ENCODE measurements at regions not wholly inside any gene's neighbourhood (a gene's known extent, or its start where the extent isn't known, plus 50 kb on each side); places are given as distances from the start of the nearest gene placed in this dataset.

- Mint-ChIP-seq H3K4me3 (no peak overlapping the region), H3K4me1 (no peaks in the 10 kb centered on the region)
- DNase-seq, result no peak
These were observed 208.0 kb upstream of the PPP2R2D start for GRCh38 chr10:131692686-131693334.

DNA sequence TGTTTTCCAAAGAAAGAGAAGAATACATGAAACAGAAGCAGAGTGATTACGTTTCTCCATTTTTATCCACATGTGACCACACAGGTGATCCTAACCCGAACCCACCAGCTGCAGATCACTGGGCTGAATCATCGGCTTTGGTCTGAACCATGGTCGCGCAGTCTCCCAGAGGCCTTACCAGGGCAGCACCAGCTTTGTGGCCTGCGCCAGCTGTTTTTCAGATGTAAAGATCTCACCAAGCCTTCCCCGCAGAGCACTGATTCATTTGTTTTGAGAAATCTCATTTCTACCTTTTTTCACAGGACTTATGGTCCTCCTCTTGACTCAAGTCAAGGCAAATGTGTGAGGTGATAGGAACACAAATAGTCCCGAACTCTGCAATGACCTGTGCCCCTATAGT, 207.0 kb upstream of the PPP2R2D start:
- ATAC-seq (no peak), DNase-seq (no peak)
- no peak overlapping the region for H3K27ac Mint-ChIP-seq
- H3K4me3 Mint-ChIP-seq, result no peak overlapping the region
- peaks cover 0 to 7% of the 10 kb centered on the region in 2 donors for H3K9me3 Mint-ChIP-seq
- no peaks in the 10 kb centered on the region for H3K4me1 Mint-ChIP-seq
- peaks cover 15% of the 10 kb centered on the region for H3K27me3 Mint-ChIP-seq

More at GRCh38 chr10:131692686-131693334, 208.0 kb upstream of the PPP2R2D start:
- no peak overlapping the region for H3K27ac Mint-ChIP-seq
- no peak for ATAC-seq
- H3K27me3 Mint-ChIP-seq, result peaks cover 10% of the 10 kb centered on the region
- peaks cover 0 to 7% of the 10 kb centered on the region in 2 donors for H3K9me3 Mint-ChIP-seq

DNA sequence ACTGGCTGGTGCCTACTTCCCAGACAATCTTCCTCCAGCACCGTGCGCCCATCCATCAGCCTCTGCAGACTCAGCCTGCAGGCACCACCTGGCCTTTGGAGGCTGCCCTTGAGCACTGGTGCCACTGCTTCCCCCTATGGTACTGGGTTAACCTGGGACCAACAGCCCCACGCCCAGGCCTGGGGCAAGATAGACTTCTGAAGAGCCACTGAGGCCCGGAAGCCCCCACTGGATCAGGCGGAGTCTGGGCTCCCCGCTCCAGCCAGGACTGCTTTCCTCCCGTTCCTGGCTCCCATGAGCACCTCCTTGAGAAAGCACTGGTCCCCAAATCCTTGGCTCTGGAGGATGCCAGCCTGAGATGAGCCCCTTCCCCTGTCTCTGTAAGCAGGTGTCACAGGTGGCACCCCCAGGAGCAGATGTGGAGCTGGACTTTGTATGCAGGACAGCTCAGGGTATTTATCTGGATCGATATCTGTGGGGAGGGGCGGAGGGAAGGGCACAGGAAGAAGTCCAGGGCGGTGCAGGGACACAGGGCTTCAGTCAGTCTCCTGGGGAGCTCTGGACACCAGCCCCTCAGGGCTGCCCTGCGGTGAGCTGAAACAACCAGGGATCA, 206.5 kb upstream of the PPP2R2D start:
- H3K4me1 Mint-ChIP-seq, result no peaks in the 10 kb centered on the region
- peaks cover 15% of the 10 kb centered on the region for H3K27me3 Mint-ChIP-seq
- no peak overlapping the region for H3K27ac Mint-ChIP-seq
- ATAC-seq, result no peak
- no peak overlapping the region for H3K4me3 Mint-ChIP-seq
- H3K9me3 Mint-ChIP-seq, result peaks cover 0 to 7% of the 10 kb centered on the region in 2 donors
- DNase-seq, result no peak

DNA sequence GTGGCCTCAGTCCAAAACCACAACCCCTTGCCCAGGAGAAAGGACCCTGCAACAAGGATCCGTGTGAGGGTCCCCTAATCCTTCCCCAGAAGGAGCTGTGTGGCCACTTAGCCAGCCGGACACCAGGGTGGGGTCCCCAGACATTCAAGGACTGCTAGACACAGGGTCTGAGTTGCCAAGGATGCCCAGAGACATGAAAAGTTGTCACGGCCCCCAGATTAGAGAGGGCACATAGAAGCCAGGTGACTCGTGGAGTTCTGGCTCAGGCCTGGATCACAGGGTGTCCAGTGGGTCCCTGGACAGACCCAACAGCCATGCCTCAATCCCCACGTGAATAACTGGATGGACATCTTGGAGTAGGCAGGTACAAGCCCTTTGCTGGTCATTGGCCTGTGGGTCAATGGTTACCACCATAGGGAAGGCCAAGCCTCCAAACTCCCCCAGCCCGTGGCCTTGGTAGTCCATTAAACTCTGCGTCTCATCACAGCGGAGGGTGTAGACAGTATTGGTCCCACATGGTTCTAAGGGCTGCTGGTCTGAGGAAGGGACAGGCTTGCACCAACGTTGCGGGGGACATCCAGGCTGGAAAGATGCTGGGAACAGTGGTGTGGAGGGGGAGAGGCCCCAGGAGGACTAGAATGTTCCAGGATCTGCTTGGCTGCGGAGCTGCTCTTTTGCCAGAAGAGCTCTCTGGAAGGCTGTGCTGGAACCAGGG, 205.9 kb upstream of the PPP2R2D start:
- peaks cover 0 to 7% of the 10 kb centered on the region in 2 donors for H3K9me3 Mint-ChIP-seq
- H3K27me3 Mint-ChIP-seq, result peaks cover 20% of the 10 kb centered on the region
- no peak overlapping the region for H3K4me3 Mint-ChIP-seq
- no peak overlapping the region for H3K27ac Mint-ChIP-seq
- H3K4me1 Mint-ChIP-seq, result no peaks in the 10 kb centered on the region
- no peak for DNase-seq
- ATAC-seq, result no peak

- no peak for ATAC-seq
- no peak for DNase-seq
- Mint-ChIP-seq H3K4me1 (no peaks in the 10 kb centered on the region), H3K4me3 (no peak overlapping the region), H3K27ac (no peak overlapping the region), H3K9me3 (peaks cover 0 to 7% of the 10 kb centered on the region in 2 donors), H3K27me3 (peaks cover 27% of the 10 kb centered on the region)
These were observed 205.2 kb upstream of the PPP2R2D start for GRCh38 chr10:131695496-131696165.

GRCh38 chr10:131697476-131698128, 203.2 kb upstream of the PPP2R2D start:
- Mint-ChIP-seq H3K9me3 (peaks cover 0 to 7% of the 10 kb centered on the region in 2 donors), H3K4me1 (no peaks in the 10 kb centered on the region), H3K27me3 (peaks cover 25% of the 10 kb centered on the region), H3K4me3 (no peak overlapping the region), H3K27ac (no peak overlapping the region)
- no peak for ATAC-seq
- no peak for DNase-seq

DNA sequence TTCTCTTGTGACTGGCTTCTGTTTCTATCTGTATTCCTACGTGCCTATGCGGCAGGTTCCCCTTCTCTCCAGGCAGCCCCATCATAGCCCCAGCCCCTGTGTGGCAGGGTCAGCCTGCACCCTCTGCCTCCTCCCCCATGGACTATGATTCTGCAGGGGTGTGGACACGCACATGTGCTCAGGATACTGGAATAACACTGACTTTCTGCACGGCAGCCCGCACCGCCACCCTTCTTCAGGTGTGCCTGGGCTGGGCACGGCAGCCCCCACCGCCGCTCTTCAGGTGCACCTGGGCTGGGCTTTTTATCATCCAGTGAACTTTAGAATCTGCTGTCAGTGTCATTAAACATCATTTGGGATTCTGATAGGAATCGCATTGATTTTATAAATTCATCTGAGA, 202.6 kb upstream of the PPP2R2D start:
- Mint-ChIP-seq H3K27me3 (peaks cover 25% of the 10 kb centered on the region), H3K4me1 (no peaks in the 10 kb centered on the region), H3K4me3 (no peak overlapping the region), H3K27ac (no peak overlapping the region), H3K9me3 (peaks cover 0 to 7% of the 10 kb centered on the region in 2 donors)
- ATAC-seq, result no peak
- no peak for DNase-seq

GRCh38 chr10:131698986-131699385, 201.8 kb upstream of the PPP2R2D start:
- DNase-seq, result no peak
- no peak for ATAC-seq
- H3K4me3 Mint-ChIP-seq, result no peak overlapping the region
- no peak overlapping the region for H3K27ac Mint-ChIP-seq
- peaks cover 0 to 7% of the 10 kb centered on the region in 2 donors for H3K9me3 Mint-ChIP-seq
- H3K4me1 Mint-ChIP-seq, result no peaks in the 10 kb centered on the region
- peaks cover 25% of the 10 kb centered on the region for H3K27me3 Mint-ChIP-seq

DNA sequence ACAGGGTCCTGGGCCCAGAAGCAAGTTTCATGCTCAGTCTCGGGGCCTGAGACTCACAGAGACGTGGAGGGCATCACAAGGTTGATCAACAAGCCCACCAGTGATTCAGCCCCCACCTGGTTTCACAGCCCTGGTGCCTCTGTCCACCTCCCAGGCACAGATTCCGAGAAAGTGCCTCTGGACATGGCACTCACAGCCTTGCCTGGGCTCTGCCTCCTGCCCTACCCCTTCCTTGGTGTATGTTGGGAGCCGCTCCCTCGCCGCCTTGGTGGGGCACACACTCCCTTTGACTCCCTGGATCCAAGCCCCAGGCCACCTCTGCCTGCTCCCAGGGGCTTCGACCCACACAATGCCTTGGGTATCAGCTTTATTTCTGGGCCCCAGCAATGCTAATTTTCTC, 200.8 kb upstream of the PPP2R2D start:
- no peak overlapping the region for H3K4me3 Mint-ChIP-seq
- DNase-seq, result no peak
- H3K27ac Mint-ChIP-seq, result no peak overlapping the region
- peaks cover 25% of the 10 kb centered on the region for H3K27me3 Mint-ChIP-seq
- H3K9me3 Mint-ChIP-seq, result peaks cover 0 to 7% of the 10 kb centered on the region in 2 donors
- no peak for ATAC-seq
- no peaks in the 10 kb centered on the region for H3K4me1 Mint-ChIP-seq

GRCh38 chr10:131700506-131700905, 200.3 kb upstream of the PPP2R2D start:
- ATAC-seq (no peak), DNase-seq (no peak)
- Mint-ChIP-seq H3K9me3 (peaks cover 0 to 7% of the 10 kb centered on the region in 2 donors), H3K4me3 (no peak overlapping the region), H3K27me3 (peaks cover 25% of the 10 kb centered on the region), H3K4me1 (no peaks in the 10 kb centered on the region), H3K27ac (no peak overlapping the region)

GRCh38 chr10:131701131-131701947, 199.5 kb upstream of the PPP2R2D start:
- Mint-ChIP-seq H3K4me3 (no peak overlapping the region), H3K4me1 (no peaks in the 10 kb centered on the region), H3K27ac (peak overlapping the region; percentile 19 to 82), H3K27me3 (peaks cover 25% of the 10 kb centered on the region), H3K9me3 (peaks cover under 1 to 3% of the 10 kb centered on the region in 2 donors)
- DNase-seq (no peak), ATAC-seq (no peak)

- peaks cover 11 to 15% of the 10 kb centered on the region in 2 donors for H3K9me3 Mint-ChIP-seq
- DNase-seq (no peak), ATAC-seq (no peak)
- no peak overlapping the region for H3K4me3 Mint-ChIP-seq
- H3K4me1 Mint-ChIP-seq, result no peaks in the 10 kb centered on the region
- no peak overlapping the region for H3K27ac Mint-ChIP-seq
- peaks cover 34% of the 10 kb centered on the region for H3K27me3 Mint-ChIP-seq
These were observed 198.1 kb upstream of the PPP2R2D start for GRCh38 chr10:131702531-131703356.

DNA sequence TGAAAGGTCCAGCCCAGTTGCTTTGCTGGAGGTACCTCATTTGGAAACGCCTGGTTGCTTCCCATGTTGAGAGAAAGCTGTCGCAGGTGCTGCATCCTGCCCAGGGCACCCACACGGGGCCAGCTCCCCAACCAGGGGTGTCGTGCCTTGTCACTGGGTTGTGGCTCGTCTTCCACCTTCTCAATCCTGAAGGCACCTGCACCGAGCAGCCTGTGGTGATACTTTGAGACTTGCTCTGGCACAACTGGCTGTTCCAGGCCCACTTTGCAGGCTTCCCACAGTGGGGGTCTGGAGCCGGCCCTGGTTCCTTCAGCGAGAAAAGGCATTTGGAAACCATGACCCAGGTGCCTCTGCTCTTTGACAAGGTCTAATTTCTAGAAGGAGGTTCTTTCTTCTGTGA, 197.3 kb upstream of the PPP2R2D start:
- Mint-ChIP-seq H3K4me3 (no peak overlapping the region), H3K9me3 (peaks cover 11 to 21% of the 10 kb centered on the region in 2 donors), H3K4me1 (no peaks in the 10 kb centered on the region), H3K27me3 (peaks cover 34% of the 10 kb centered on the region), H3K27ac (no peak overlapping the region)
- DNase-seq, result no peak
- no peak for ATAC-seq

DNA sequence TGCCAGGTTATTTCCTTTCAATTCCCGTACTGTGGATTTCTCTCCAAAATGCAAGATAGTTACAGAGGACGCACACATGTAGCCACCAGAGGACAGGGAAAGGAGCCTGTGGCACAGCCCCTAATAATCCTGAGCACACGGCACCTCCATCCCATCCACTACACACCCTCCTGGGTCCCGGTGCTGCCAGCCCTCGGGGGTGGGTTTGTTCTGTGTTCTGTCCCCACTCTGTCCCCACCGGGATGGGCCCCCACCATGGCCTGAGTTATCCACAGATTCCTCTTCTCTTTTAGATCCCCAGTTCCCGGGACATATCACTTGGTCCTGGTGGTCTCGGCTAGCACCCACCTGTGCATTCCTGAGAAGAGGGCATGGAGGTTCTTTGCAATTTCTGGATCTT, 196.9 kb upstream of the PPP2R2D start:
- H3K4me3 Mint-ChIP-seq, result no peak overlapping the region
- ATAC-seq (no peak), DNase-seq (no peak)
- H3K9me3 Mint-ChIP-seq, result peaks cover 11 to 21% of the 10 kb centered on the region in 2 donors
- no peaks in the 10 kb centered on the region for H3K4me1 Mint-ChIP-seq
- no peak overlapping the region for H3K27ac Mint-ChIP-seq
- peaks cover 33% of the 10 kb centered on the region for H3K27me3 Mint-ChIP-seq
